Mesendoderm (in vitro differentiated cells): ENCODE measurements at regions not wholly inside any gene's neighbourhood (a gene's known extent, or its start where the extent isn't known, plus 50 kb on each side); places are given as distances from the start of the nearest gene placed in this dataset.
A peak's percentile ranks its signal among the peaks of the same experiment; 100 is the strongest.

Experiments used
- DNase-seq: peaks from one replicate; pipeline ENCODE4 v3.0.0; 2013
- H2AK5ac ChIP-seq: 2 replicates; pipeline ENCODE4 v1.6.1; 2013; ENCODE audit warnings: low read length, inconsistent platforms
- H2BK120ac ChIP-seq: 2 replicates; pipeline ENCODE4 v1.6.1; 2013; ENCODE audit warnings: low read depth, mild to moderate bottlenecking, low read length, moderate library complexity, mixed read lengths
- H2BK15ac ChIP-seq: replicated peaks from 2 replicates; pipeline ENCODE4 v1.6.1; 2013; ENCODE audit warnings: low read depth, mild to moderate bottlenecking, moderate library complexity
- H2BK5ac ChIP-seq: 2 replicates; pipeline ENCODE4 v1.6.1; 2013; ENCODE audit warnings: low read length, inconsistent platforms
- H3K18ac ChIP-seq: 2 replicates; pipeline ENCODE4 v1.6.1; 2013; ENCODE audit warnings: mild to moderate bottlenecking, low read length, mixed read lengths
- H3K23ac ChIP-seq: one replicate; pipeline ENCODE4 v1.6.1; 2013; ENCODE audit warnings: low read length
- H3K27ac ChIP-seq: 2 replicates; pipeline ENCODE4 v1.5.1; 2013; ENCODE audit warnings: low read depth, mild to moderate bottlenecking, inconsistent platforms, low read length, moderate library complexity
- H3K27me3 ChIP-seq: 2 replicates; pipeline ENCODE4 v1.6.1; 2013; ENCODE audit warnings: low read length, control low read depth, mild to moderate bottlenecking, inconsistent platforms; ENCODE audit not compliant: insufficient read depth, poor library complexity
- H3K36me3 ChIP-seq: 2 replicates; pipeline ENCODE4 v1.6.1; 2013; ENCODE audit warnings: low read length, inconsistent platforms; ENCODE audit not compliant: control insufficient read depth, insufficient read depth
- H3K4ac ChIP-seq: one replicate; pipeline ENCODE4 v1.6.1; 2013; ENCODE audit warnings: low read depth, mild to moderate bottlenecking, low read length, moderate library complexity
- H3K4me1 ChIP-seq: 2 replicates; pipeline ENCODE4 v1.6.1; 2013; ENCODE audit warnings: low read depth, low read length, inconsistent platforms; ENCODE audit not compliant: control insufficient read depth
- H3K4me2 ChIP-seq: 2 replicates; pipeline ENCODE4 v1.6.1; 2013; ENCODE audit warnings: low read length
- H3K4me3 ChIP-seq: 2 replicates; pipeline ENCODE4 v1.5.1; 2013; ENCODE audit warnings: mild to moderate bottlenecking, low read length
- H3K56ac ChIP-seq: one replicate; pipeline ENCODE4 v1.6.1; 2013; ENCODE audit warnings: low read length
- H3K79me1 ChIP-seq: 2 replicates; pipeline ENCODE4 v1.6.1; 2013; ENCODE audit warnings: low read length, inconsistent platforms
- H3K79me2 ChIP-seq: 2 replicates; pipeline ENCODE4 v1.6.1; 2013; ENCODE audit warnings: mild to moderate bottlenecking, low read length; ENCODE audit not compliant: control insufficient read depth, insufficient read depth
- H3K9ac ChIP-seq: 2 replicates; pipeline ENCODE4 v1.6.1; 2013; ENCODE audit warnings: low read length, inconsistent platforms
- H4K5ac ChIP-seq: one replicate; pipeline ENCODE4 v1.6.1; 2013; ENCODE audit warnings: low read length
- H4K8ac ChIP-seq: one replicate; pipeline ENCODE4 v1.6.1; 2013; ENCODE audit warnings: low read depth, mild to moderate bottlenecking, control low read depth, low read length, moderate library complexity
- WGBS: extraction: QIAGEN DNeasy Blood & Tissue Kit; methylation state at CpG from one replicate; pipeline ENCODE4 v1.1.7; 2013; ENCODE audit warnings: low lambda C conversion rate, missing lambda C conversion rate; ENCODE audit not compliant: insufficient coverage; ENCODE audit errors: extremely low coverage; 5-methylcytosine and 5-hydroxymethylcytosine counted together

GRCh38 chr14:30214014-30214413 is 286.4 kb upstream of the PRKD1 start:
- no peak overlapping the region for H3K27ac ChIP-seq
- no peaks in the 10 kb centered on the region for H3K36me3 ChIP-seq
- no peak overlapping the region for H4K5ac ChIP-seq
- H3K4ac ChIP-seq: no peak overlapping the region
- H3K27me3 ChIP-seq: no peaks in the 10 kb centered on the region
- no peak overlapping the region for H3K9ac ChIP-seq
- H3K4me2 ChIP-seq: no peak overlapping the region
- H2BK5ac ChIP-seq: no peak overlapping the region
- H2BK15ac ChIP-seq: no peak overlapping the region
- H3K4me3 ChIP-seq: no peak overlapping the region
- no peak overlapping the region for H3K23ac ChIP-seq
- no peak for DNase-seq
- H3K56ac ChIP-seq: no peak overlapping the region
- no peaks in the 10 kb centered on the region for H3K79me2 ChIP-seq
- no peak overlapping the region for H3K18ac ChIP-seq
- no peaks in the 10 kb centered on the region for H3K4me1 ChIP-seq
- no peak overlapping the region for H4K8ac ChIP-seq
- no peak overlapping the region for H2BK120ac ChIP-seq
- no peaks in the 10 kb centered on the region for H3K79me1 ChIP-seq
- WGBS: no CpG with 5 or more reads among the region's 3 CpGs
- no peak overlapping the region for H2AK5ac ChIP-seq

- DNase-seq: peak; percentile 67
- H3K4me3 ChIP-seq: no peak overlapping the region
- H3K56ac ChIP-seq: no peak overlapping the region
- H3K23ac ChIP-seq: no peak overlapping the region
- H2AK5ac ChIP-seq: no peak overlapping the region
- no peak overlapping the region for H3K9ac ChIP-seq
- no peaks in the 10 kb centered on the region for H3K27me3 ChIP-seq
- H3K18ac ChIP-seq: no peak overlapping the region
- H3K4me1 ChIP-seq: no peaks in the 10 kb centered on the region
- H2BK15ac ChIP-seq: no peak overlapping the region
- no peaks in the 10 kb centered on the region for H3K36me3 ChIP-seq
- no peaks in the 10 kb centered on the region for H3K79me1 ChIP-seq
- no peak overlapping the region for H3K4ac ChIP-seq
- H2BK120ac ChIP-seq: peak overlapping the region; percentile 78
- H2BK5ac ChIP-seq: no peak overlapping the region
- H3K27ac ChIP-seq: no peak overlapping the region
- H4K8ac ChIP-seq: no peak overlapping the region
- WGBS: no CpG with 5 or more reads among the region's 2 CpGs
- H3K4me2 ChIP-seq: no peak overlapping the region
- no peak overlapping the region for H4K5ac ChIP-seq
- no peaks in the 10 kb centered on the region for H3K79me2 ChIP-seq
These were observed 286.9 kb upstream of the PRKD1 start for GRCh38 chr14:30214461-30215090.

GRCh38 chr14:30218907-30219306 is 291.3 kb upstream of the PRKD1 start:
- Histone ChIP-seq H3K4me2 (no peak overlapping the region), H3K36me3 (no peaks in the 10 kb centered on the region), H3K18ac (no peak overlapping the region), H3K27ac (no peak overlapping the region), H3K4me1 (no peaks in the 10 kb centered on the region), H2BK15ac (no peak overlapping the region), H3K4ac (no peak overlapping the region), H4K5ac (no peak overlapping the region), H3K27me3 (no peaks in the 10 kb centered on the region), H3K4me3 (no peak overlapping the region), H3K56ac (no peak overlapping the region), H2BK120ac (no peak overlapping the region), H2AK5ac (no peak overlapping the region), H3K79me1 (no peaks in the 10 kb centered on the region), H3K9ac (no peak overlapping the region), H3K79me2 (no peaks in the 10 kb centered on the region), H2BK5ac (no peak overlapping the region), H4K8ac (no peak overlapping the region), H3K23ac (no peak overlapping the region)
- DNase-seq: no peak
- no CpG with 5 or more reads among the region's 5 CpGs for WGBS

GRCh38 chr14:30221546-30221945 is 293.9 kb upstream of the PRKD1 start:
- Histone ChIP-seq H3K4me3 (no peak overlapping the region), H2BK120ac (no peak overlapping the region), H2BK15ac (no peak overlapping the region), H3K9ac (no peak overlapping the region), H3K18ac (no peak overlapping the region), H3K4ac (no peak overlapping the region), H3K56ac (no peak overlapping the region), H3K79me2 (no peaks in the 10 kb centered on the region), H3K23ac (no peak overlapping the region), H3K27ac (no peak overlapping the region), H3K27me3 (no peaks in the 10 kb centered on the region), H3K79me1 (no peaks in the 10 kb centered on the region), H3K36me3 (no peaks in the 10 kb centered on the region), H2AK5ac (no peak overlapping the region), H2BK5ac (no peak overlapping the region), H4K8ac (no peak overlapping the region), H3K4me1 (no peaks in the 10 kb centered on the region), H3K4me2 (no peak overlapping the region), H4K5ac (no peak overlapping the region)
- no peak for DNase-seq
- WGBS: no CpG with 5 or more reads among the region's 7 CpGs

GRCh38 chr14:30223385-30223785 is 295.7 kb upstream of the PRKD1 start:
- no peak overlapping the region for H3K27ac ChIP-seq

GRCh38 chr14:30223966-30224365 is 296.3 kb upstream of the PRKD1 start:
- H2BK120ac ChIP-seq: no peak overlapping the region
- H2BK15ac ChIP-seq: no peak overlapping the region
- H3K4me2 ChIP-seq: no peak overlapping the region
- no peak overlapping the region for H3K23ac ChIP-seq
- H4K5ac ChIP-seq: no peak overlapping the region
- no peaks in the 10 kb centered on the region for H3K79me2 ChIP-seq
- H3K27me3 ChIP-seq: no peaks in the 10 kb centered on the region
- no peaks in the 10 kb centered on the region for H3K36me3 ChIP-seq
- no peaks in the 10 kb centered on the region for H3K79me1 ChIP-seq
- no peak overlapping the region for H3K4ac ChIP-seq
- H3K27ac ChIP-seq: no peak overlapping the region
- H3K18ac ChIP-seq: no peak overlapping the region
- H3K4me1 ChIP-seq: no peaks in the 10 kb centered on the region
- no peak overlapping the region for H3K56ac ChIP-seq
- DNase-seq: no peak
- H2BK5ac ChIP-seq: no peak overlapping the region
- WGBS: no CpG with 5 or more reads among the region's 3 CpGs
- no peak overlapping the region for H2AK5ac ChIP-seq
- H4K8ac ChIP-seq: no peak overlapping the region
- H3K4me3 ChIP-seq: no peak overlapping the region
- no peak overlapping the region for H3K9ac ChIP-seq

More at GRCh38 chr14:30223385-30223785, 295.7 kb upstream of the PRKD1 start:
- no peak overlapping the region for H2BK120ac ChIP-seq
- no peak overlapping the region for H2BK5ac ChIP-seq
- no peaks in the 10 kb centered on the region for H3K27me3 ChIP-seq
- H4K5ac ChIP-seq: no peak overlapping the region
- WGBS: no CpG with 5 or more reads among the region's 2 CpGs
- H3K4me3 ChIP-seq: no peak overlapping the region
- no peak overlapping the region for H3K23ac ChIP-seq
- no peak overlapping the region for H3K18ac ChIP-seq
- H2BK15ac ChIP-seq: no peak overlapping the region
- H3K9ac ChIP-seq: no peak overlapping the region
- no peak overlapping the region for H2AK5ac ChIP-seq
- no peak overlapping the region for H3K4me2 ChIP-seq
- no peak overlapping the region for H3K56ac ChIP-seq
- no peaks in the 10 kb centered on the region for H3K4me1 ChIP-seq
- H3K36me3 ChIP-seq: no peaks in the 10 kb centered on the region
- no peak overlapping the region for H3K4ac ChIP-seq
- H3K79me2 ChIP-seq: no peaks in the 10 kb centered on the region
- no peak overlapping the region for H4K8ac ChIP-seq
- H3K79me1 ChIP-seq: no peaks in the 10 kb centered on the region
- peak; percentile 54 for DNase-seq
